Osteoblast (primary cell): ENCODE measurements at regions not wholly inside any gene's neighbourhood (a gene's known extent, or its start where the extent isn't known, plus 50 kb on each side); places are given as distances from the start of the nearest gene placed in this dataset.

ENCODE experiments used
- DNase-seq: peaks from one replicate; pipeline ENCODE4 v3.0.0; 2011; ENCODE audit warnings: low spot score, mixed read lengths; ENCODE audit not compliant: insufficient read length; ENCODE audit errors: missing footprints
- H2AFZ ChIP-seq: 2 replicates; pipeline ENCODE4 v1.6.0; 2011; ENCODE audit warnings: mild to moderate bottlenecking, low read length
- H3K27ac ChIP-seq: 2 replicates; pipeline ENCODE4 v1.5.1; 2011; ENCODE audit warnings: mild to moderate bottlenecking, low read depth, low read length, moderate library complexity
- H3K27me3 ChIP-seq: 2 replicates; pipeline ENCODE4 v1.6.0; 2012; ENCODE audit warnings: mild to moderate bottlenecking, control low read depth, inconsistent platforms, low read length, moderate library complexity; ENCODE audit not compliant: insufficient read depth
- H3K36me3 ChIP-seq: 2 replicates; pipeline ENCODE4 v1.5.1; 2011; ENCODE audit warnings: mild to moderate bottlenecking, low read length, control low read depth, moderate library complexity; ENCODE audit not compliant: insufficient read depth
- H3K4me1 ChIP-seq: 2 replicates; pipeline ENCODE4 v1.5.1; 2011; ENCODE audit warnings: mild to moderate bottlenecking, low read length, control low read depth, moderate library complexity; ENCODE audit not compliant: insufficient read depth
- H3K4me2 ChIP-seq: 2 replicates; pipeline ENCODE4 v1.6.0; 2011; ENCODE audit warnings: mild to moderate bottlenecking, low read length; ENCODE audit not compliant: insufficient read depth
- H3K4me3 ChIP-seq: fragments of 200-600 bp; sonication (generic); 3 replicates; pipeline ENCODE4 v1.5.1; 2012; ENCODE audit warnings: mild to moderate bottlenecking, low read length, inconsistent platforms; ENCODE audit not compliant: insufficient read depth
- H3K79me2 ChIP-seq: 2 replicates; pipeline ENCODE4 v1.6.0; 2012; ENCODE audit warnings: mild to moderate bottlenecking, low read length, control low read depth, inconsistent platforms; ENCODE audit not compliant: insufficient read depth
- H3K9me3 ChIP-seq: 2 replicates; pipeline ENCODE4 v1.5.1; 2011; ENCODE audit warnings: low read depth, low read length, control low read depth
- H4K20me1 ChIP-seq: 2 replicates; pipeline ENCODE4 v1.6.0; 2012; ENCODE audit warnings: mild to moderate bottlenecking, low read length, control low read depth; ENCODE audit not compliant: insufficient read depth
- TF ChIP-seq, protein P1 (sequence below): IDR thresholded peaks from 2 replicates; pipeline ENCODE4 v1.5.1; 2011; ENCODE audit warnings: mild to moderate bottlenecking, low read depth, low read length, moderate library complexity; ENCODE audit errors: extremely low read depth

DNA sequence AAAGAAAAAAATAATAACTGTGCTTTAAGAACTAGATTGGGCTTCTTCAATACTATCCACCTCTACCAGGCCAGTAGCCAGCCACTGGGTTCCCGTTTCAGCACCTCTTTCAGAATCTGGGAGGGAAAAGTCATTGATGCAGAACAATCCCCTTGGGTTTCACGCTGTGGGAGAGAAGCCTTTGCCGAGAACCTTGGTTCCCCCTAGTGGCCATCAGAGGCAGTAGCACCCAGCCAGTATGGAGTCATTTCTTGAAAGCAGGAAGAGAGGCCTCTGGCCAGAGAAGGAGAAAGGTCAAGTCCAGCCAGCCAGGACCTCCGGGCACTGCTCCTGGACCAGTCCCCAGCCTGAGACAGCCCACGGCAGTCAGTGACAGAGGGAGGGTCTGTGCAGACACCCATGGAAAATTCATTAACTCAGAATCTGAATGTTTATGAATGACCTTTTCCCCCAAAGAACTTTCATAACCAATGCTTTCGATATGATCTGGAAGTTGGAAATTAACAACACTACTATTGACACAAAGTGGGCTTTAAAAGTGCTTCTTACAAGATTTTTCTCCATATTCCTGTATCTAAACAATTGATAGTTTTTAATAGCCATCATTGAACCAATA is 51.2 kb upstream of the CDH5 start:
- H3K79me2 ChIP-seq: no peaks in the 10 kb centered on the region
- DNase-seq: peak; percentile 96
- peak overlapping the region; percentile 56 for H2AFZ ChIP-seq
- H3K27me3 ChIP-seq: peaks cover 4% of the 10 kb centered on the region
- H3K9me3 ChIP-seq: no peaks in the 10 kb centered on the region
- no peak overlapping the region for H3K4me3 ChIP-seq
- no peaks in the 10 kb centered on the region for H4K20me1 ChIP-seq
- no peaks in the 10 kb centered on the region for H3K4me1 ChIP-seq
- no peak overlapping the region for H3K27ac ChIP-seq
- no peak overlapping the region for H3K4me2 ChIP-seq
- TF ChIP-seq, protein P1, sequence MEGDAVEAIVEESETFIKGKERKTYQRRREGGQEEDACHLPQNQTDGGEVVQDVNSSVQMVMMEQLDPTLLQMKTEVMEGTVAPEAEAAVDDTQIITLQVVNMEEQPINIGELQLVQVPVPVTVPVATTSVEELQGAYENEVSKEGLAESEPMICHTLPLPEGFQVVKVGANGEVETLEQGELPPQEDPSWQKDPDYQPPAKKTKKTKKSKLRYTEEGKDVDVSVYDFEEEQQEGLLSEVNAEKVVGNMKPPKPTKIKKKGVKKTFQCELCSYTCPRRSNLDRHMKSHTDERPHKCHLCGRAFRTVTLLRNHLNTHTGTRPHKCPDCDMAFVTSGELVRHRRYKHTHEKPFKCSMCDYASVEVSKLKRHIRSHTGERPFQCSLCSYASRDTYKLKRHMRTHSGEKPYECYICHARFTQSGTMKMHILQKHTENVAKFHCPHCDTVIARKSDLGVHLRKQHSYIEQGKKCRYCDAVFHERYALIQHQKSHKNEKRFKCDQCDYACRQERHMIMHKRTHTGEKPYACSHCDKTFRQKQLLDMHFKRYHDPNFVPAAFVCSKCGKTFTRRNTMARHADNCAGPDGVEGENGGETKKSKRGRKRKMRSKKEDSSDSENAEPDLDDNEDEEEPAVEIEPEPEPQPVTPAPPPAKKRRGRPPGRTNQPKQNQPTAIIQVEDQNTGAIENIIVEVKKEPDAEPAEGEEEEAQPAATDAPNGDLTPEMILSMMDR: peak; percentile 98
- H3K36me3 ChIP-seq: no peaks in the 10 kb centered on the region

DNA sequence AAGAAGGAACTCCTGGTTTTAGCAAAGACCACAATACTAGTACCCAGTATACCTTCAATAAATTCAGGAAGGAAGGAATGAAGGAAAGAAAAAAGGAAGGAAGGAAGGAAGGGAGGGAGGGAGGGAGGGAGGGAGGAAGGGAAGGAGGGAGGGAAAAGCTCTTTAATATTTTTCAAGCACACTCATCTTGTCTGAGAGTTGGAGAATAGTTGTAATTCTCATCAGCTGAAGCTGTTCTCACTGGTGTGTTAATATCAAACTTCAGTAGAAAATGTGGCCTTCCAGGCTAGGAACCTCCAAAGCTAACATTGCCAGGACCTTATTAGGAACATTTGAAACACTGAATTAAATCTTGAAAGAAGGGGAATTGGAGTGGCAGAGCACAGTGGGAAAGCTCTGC is 55.2 kb upstream of the CDH5 start:
- TF ChIP-seq, protein P1: no peak
- no peaks in the 10 kb centered on the region for H3K36me3 ChIP-seq
- no peak overlapping the region for H2AFZ ChIP-seq
- no peak overlapping the region for H3K4me3 ChIP-seq
- H3K4me2 ChIP-seq: no peak overlapping the region
- H3K4me1 ChIP-seq: no peaks in the 10 kb centered on the region
- no peak overlapping the region for H3K27ac ChIP-seq
- H3K79me2 ChIP-seq: no peaks in the 10 kb centered on the region
- H3K9me3 ChIP-seq: no peaks in the 10 kb centered on the region
- peaks cover 16% of the 10 kb centered on the region for H3K27me3 ChIP-seq
- no peaks in the 10 kb centered on the region for H4K20me1 ChIP-seq
- no peak for DNase-seq

DNA sequence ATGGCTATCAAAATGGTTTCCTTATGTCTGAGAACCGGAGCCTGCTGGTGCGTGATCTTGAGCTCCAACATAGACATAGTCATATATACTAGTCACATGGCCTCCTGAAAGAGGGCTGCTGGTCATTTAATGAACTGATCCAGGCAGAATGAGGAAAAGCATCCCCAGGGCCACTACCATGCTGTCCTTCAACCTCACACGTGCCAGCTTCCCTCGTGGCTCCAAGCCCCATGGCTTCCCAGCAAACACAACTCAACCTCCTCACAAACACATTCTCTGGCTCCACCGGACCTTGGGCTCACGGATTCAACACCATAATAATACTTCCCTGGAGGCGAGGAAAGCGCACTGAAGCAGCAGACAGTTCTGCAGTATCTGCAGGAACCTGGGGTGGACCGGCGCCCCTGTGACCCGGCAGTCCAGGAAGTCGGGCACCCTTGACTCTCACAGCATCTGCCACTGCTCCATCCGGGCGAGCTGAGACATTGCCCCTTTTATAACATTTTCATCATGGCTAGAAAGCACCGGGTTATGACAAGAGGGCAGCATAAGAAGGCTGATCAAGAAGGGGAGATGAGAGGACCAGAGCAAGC is 57.2 kb upstream of the CDH5 start:
- no peaks in the 10 kb centered on the region for H3K36me3 ChIP-seq
- no peaks in the 10 kb centered on the region for H3K79me2 ChIP-seq
- no peak overlapping the region for H2AFZ ChIP-seq
- no peak for DNase-seq
- no peaks in the 10 kb centered on the region for H4K20me1 ChIP-seq
- H3K27me3 ChIP-seq: peaks cover 28% of the 10 kb centered on the region
- TF ChIP-seq, protein P1: no peak
- H3K27ac ChIP-seq: no peak overlapping the region
- no peak overlapping the region for H3K4me2 ChIP-seq
- H3K4me1 ChIP-seq: no peaks in the 10 kb centered on the region
- H3K9me3 ChIP-seq: no peaks in the 10 kb centered on the region
- no peak overlapping the region for H3K4me3 ChIP-seq

DNA sequence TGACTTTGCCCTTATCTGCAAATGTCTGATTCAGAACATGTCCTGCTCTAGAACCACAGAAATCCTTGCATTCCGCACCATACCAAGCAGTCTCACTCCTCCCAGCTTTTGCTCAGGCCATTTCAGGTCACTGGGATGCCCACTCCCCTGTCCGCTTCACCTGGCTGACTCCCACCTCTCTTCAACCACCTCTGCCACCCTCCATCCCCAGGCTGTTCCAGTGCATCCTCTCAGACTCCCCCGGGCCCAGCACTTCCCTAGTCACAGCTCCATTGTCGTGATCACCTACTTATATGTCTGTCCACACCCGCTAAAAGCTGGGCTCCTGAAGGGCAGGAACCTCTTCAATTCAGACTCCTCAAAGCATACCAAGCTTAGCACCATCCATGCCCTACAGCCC is 58.4 kb upstream of the CDH5 start:
- DNase-seq: no peak
- Histone ChIP-seq H3K79me2 (no peaks in the 10 kb centered on the region), H3K4me1 (no peaks in the 10 kb centered on the region), H3K36me3 (no peaks in the 10 kb centered on the region), H3K27me3 (peaks cover 36% of the 10 kb centered on the region), H2AFZ (no peak overlapping the region), H4K20me1 (no peaks in the 10 kb centered on the region), H3K4me3 (no peak overlapping the region), H3K27ac (no peak overlapping the region), H3K9me3 (no peaks in the 10 kb centered on the region), H3K4me2 (no peak overlapping the region)
- TF ChIP-seq, protein P1: no peak
